Heart right ventricle (tissue), 16 donors: ENCODE measurements at regions not wholly inside any gene's neighbourhood (a gene's known extent, or its start where the extent isn't known, plus 50 kb on each side); places are given as distances from the start of the nearest gene placed in this dataset.

Experiments used
- ATAC-seq, 8 donors: fragments of 200-7000 bp; cut with Tn5 transposase; one replicate each; pipeline ENCODE4 v1.9.1; 2020; ENCODE audit warnings: mild to moderate bottlenecking in 8 of 8, moderate library complexity in 8 of 8, moderate number of reproducible peaks in 1 of 8
- DNase-seq, 2 donors: peaks; one replicate each; pipeline ENCODE4 v3.0.0-alpha.2; 2020
- H3K27ac ChIP-seq, 10 donors: fragments of 200-600 bp; sonication (generic) in 2 of 10; one replicate each; pipeline versions ENCODE4 v1.5.0 to v1.8.0; 2020 to 2022; ENCODE audit warnings: mild to moderate bottlenecking in 3 of 10
- H3K27me3 ChIP-seq, 7 donors: fragments of 200-600 bp; one replicate each; pipeline ENCODE4 v1.8.0; 2021 to 2022; ENCODE audit warnings: mild to moderate bottlenecking in 2 of 7
- H3K36me3 ChIP-seq, 9 donors: fragments of 200-600 bp; sonication (generic) in 1 of 9; one replicate each; pipeline versions ENCODE4 v1.5.0 to v1.8.0; 2020 to 2022; ENCODE audit warnings: mild to moderate bottlenecking in 2 of 9
- H3K4me1 ChIP-seq, 9 donors: fragments of 200-600 bp; sonication (generic) in 1 of 9; one replicate each; pipeline versions ENCODE4 v1.5.0 to v1.8.0; 2020 to 2022; ENCODE audit warnings: mild to moderate bottlenecking in 4 of 9
- H3K4me3 ChIP-seq, 10 donors: fragments of 200-600 bp; sonication (generic) in 2 of 10; one replicate each; pipeline versions ENCODE4 v1.5.0 to v1.8.0; 2020 to 2022; ENCODE audit warnings: mild to moderate bottlenecking in 7 of 10, moderate library complexity in 2 of 10
- H3K9me3 ChIP-seq, 11 donors: fragments of 200-600 bp in 10 of 11; sonication (generic) in 2 of 11; one replicate each; pipeline versions ENCODE4 v1.5.0 to v1.8.0; 2013 to 2022; ENCODE audit warnings: mild to moderate bottlenecking in 2 of 11, control low read depth in 1 of 11, moderate library complexity in 1 of 11
- WGBS, 2 donors: extraction: QIAGEN DNeasy Blood & Tissue Kit; methylation state at CpG; one replicate each; pipeline ENCODE4 v1.1.7; 2013; ENCODE audit warnings: inconsistent platforms in 1 of 2; 5-methylcytosine and 5-hydroxymethylcytosine counted together
- intact Hi-C, 10 donors: fragments of 100-400 bp; cut with DNase I; formaldehyde crosslinking; loops; one replicate each; pipeline versions ENCODE4 v1.11.1 to v1.14.2; 2022
- TF ChIP-seq, protein P1 (sequence below), 9 donors: fragments of 200-600 bp; sonication (generic) in 2 of 9; IDR thresholded peaks; one replicate each; pipeline versions ENCODE4 v1.5.0 to v1.8.0; 2021 to 2022; ENCODE audit warnings: antibody characterized with exemption in 9 of 9, mild to moderate bottlenecking in 5 of 9, moderate library complexity in 1 of 9
- donor health status: Arrhythmogenic right ventricular cardiomyopathy.
- donor health status: ischemic (EF 13 %, LVEDD 7.1; RV severe dilation, severe dysfunction).
- donor health status: healthy with polysubstance abuse.
- donor health status: DM: no; HTN: yes; CAD: no.
- donor health status: DM: no; HTN: no; CAD: no.
- donor health status: ischemic (EF 25% LVEDD 6.9; RV normal size, moderate dysfunction).
- donor health status: ischemic (EF 25% LVEDD 5.7; RV mildly dilated, moderate dysfunction).
- donor health status: healthy.
- donor health status: DM: yes; HTN: yes; CAD: no.
- donor health status: Ischemic cardiomyopathy.
- donor health status: ischemic (EF 35%, LVEDD 5.7; RV mildly dilated, moderate dysfunction).
- donor health status: nonischemic (EF 11% LVEDD 7.7; RV severe dilation, severe dysfunction).
- donor health status: DM: yes; HTN: yes; CAD: no.
- donor health status: PGD.
- donor health status: ischemic (EF 29% LVEDD 5.4; RV normal size, mild dysfunction).
- donor health status: nonischemic (EF 23%, LVEDD 6.1; RV moderate dilation, normal function).

DNA sequence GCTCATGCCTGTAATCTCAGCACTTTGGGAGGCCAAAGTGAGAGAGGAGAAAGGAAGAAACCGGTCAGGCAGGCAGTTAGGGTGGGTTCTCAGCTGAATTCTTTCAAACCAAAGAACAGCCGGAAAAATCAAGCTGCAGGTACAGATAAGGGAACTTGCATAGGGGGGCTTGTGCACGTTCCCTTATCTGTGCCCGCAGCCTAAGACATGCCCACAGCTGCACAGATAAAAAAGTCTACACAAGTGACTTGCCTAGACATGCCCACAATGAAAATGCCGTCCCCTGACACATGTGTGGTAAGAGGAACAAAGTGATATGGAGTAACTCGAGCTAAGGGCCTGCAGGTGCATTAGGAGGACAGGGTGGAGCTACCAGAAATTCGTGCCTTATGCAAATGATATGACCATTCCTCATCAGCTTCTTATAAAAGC is 175.8 kb upstream of the SALL4 start:
- TF ChIP-seq, protein P1, sequence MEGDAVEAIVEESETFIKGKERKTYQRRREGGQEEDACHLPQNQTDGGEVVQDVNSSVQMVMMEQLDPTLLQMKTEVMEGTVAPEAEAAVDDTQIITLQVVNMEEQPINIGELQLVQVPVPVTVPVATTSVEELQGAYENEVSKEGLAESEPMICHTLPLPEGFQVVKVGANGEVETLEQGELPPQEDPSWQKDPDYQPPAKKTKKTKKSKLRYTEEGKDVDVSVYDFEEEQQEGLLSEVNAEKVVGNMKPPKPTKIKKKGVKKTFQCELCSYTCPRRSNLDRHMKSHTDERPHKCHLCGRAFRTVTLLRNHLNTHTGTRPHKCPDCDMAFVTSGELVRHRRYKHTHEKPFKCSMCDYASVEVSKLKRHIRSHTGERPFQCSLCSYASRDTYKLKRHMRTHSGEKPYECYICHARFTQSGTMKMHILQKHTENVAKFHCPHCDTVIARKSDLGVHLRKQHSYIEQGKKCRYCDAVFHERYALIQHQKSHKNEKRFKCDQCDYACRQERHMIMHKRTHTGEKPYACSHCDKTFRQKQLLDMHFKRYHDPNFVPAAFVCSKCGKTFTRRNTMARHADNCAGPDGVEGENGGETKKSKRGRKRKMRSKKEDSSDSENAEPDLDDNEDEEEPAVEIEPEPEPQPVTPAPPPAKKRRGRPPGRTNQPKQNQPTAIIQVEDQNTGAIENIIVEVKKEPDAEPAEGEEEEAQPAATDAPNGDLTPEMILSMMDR (IDR thresholded peaks at IDR 0.05): no peak
- 78 to 80% methylated on average over 7 of the region's 7 CpGs for WGBS, 2 donors
- intact Hi-C loops: no loop called here
- DNase-seq (no peak), ATAC-seq (no peak)
- Histone ChIP-seq H3K27me3 (no peaks in the 10 kb centered on the region), H3K4me1 (no peaks in the 10 kb centered on the region), H3K27ac (no peak overlapping the region), H3K36me3 (no peaks in the 10 kb centered on the region), H3K9me3 (peaks cover 0 to 11% (median 4%) of the 10 kb centered on the region in 11 donors), H3K4me3 (no peak overlapping the region)

DNA sequence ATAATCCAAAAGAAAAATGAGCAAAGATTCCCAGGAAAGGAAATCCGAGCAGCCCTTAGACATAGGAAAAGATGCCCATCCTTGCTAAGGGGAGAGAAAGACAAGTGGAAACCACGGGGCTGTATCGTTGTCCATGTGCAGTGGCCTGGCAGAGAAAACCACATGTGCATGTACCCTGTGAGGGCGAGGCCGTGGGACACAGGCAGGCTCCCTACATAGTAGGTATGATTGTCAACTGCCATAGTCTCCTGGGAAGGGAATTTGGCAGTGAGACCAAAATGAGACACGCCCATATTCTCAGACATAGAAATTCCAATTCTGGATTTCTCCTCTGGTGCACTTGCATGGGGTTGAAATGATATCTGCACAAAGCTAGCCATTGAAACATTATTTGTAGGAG is 169.7 kb upstream of the SALL4 start:
- H3K36me3 ChIP-seq: no peaks in the 10 kb centered on the region
- no peak overlapping the region for H3K4me3 ChIP-seq
- TF ChIP-seq, protein P1 (IDR thresholded peaks at IDR 0.05): no peak
- no peak for DNase-seq
- intact Hi-C loops: no loop called here
- no peak overlapping the region for H3K27ac ChIP-seq
- WGBS, 2 donors: 61 to 80% methylated on average over 6 of the region's 6 CpGs
- H3K9me3 ChIP-seq: no peaks in the 10 kb centered on the region
- ATAC-seq: no peak
- no peaks in the 10 kb centered on the region for H3K27me3 ChIP-seq
- no peaks in the 10 kb centered on the region for H3K4me1 ChIP-seq

DNA sequence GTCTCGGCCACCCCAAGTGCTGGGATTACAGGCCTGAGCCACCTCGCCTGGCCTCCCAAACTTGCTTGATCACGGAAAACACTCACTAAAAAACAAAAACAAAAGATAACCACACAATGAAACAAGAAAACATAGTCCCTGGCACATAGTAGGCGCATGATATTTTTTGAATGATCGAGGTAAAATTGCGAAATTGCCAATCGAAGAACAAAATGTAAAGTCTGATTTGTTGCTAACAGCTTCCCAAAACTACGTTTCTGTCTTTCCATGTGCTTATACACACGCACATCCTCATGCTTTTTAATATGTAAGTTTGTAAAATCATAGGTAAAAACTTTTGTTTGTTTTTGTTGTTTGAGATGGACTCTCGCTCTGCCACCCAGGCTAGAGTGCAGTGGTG is 168.5 kb upstream of the SALL4 start:
- no peaks in the 10 kb centered on the region for H3K4me1 ChIP-seq
- intact Hi-C loops: no loop called here
- no peaks in the 10 kb centered on the region for H3K9me3 ChIP-seq
- WGBS, 2 donors: 95 to 96% methylated on average over 10 of the region's 10 CpGs
- TF ChIP-seq, protein P1 (IDR thresholded peaks at IDR 0.05): no peak
- H3K27ac ChIP-seq: no peak overlapping the region
- no peaks in the 10 kb centered on the region for H3K36me3 ChIP-seq
- ATAC-seq: no peak
- no peak overlapping the region for H3K4me3 ChIP-seq
- DNase-seq: no peak
- H3K27me3 ChIP-seq: no peaks in the 10 kb centered on the region

DNA sequence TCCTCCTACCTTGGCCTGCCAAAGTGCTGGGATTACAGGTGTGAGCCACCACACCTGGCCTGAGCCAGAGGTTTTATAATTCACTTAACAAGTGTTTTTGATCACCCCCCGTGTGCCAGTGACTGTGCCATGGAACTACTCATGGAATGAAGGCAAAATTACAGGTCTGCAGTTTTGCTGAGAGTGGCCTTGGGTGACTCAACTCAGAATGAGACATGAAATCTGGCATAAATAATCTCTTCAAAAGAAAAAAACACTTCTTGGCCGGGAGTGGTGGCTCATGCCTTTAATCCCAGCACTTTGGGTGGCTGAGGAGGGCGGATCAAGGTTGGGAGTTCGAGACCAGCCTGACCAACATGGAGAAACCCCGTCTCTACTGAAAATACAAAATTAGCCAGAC is 166.9 kb upstream of the SALL4 start:
- no peak for DNase-seq
- TF ChIP-seq, protein P1 (IDR thresholded peaks at IDR 0.05): no peak
- H3K27me3 ChIP-seq: peaks cover 0 to 3% (median 0%) of the 10 kb centered on the region in 7 donors

More for the DNA sequence above, 166.9 kb upstream of the SALL4 start:
- no peaks in the 10 kb centered on the region for H3K9me3 ChIP-seq
- H3K27ac ChIP-seq: no peak overlapping the region
- H3K36me3 ChIP-seq: no peaks in the 10 kb centered on the region
- no peak overlapping the region for H3K4me3 ChIP-seq
- H3K4me1 ChIP-seq: no peaks in the 10 kb centered on the region
- no peak for ATAC-seq
- intact Hi-C loops: loop anchor here in 6 of 10 donors (5.0 to 10.0 kb wide), 3 partner anchors 324 to 334 kb away; no protein-coding TSS in a partner anchor
- 85 to 90% methylated on average over 5 of the region's 5 CpGs for WGBS, 2 donors
